ENCODE measurements at regions not wholly inside any gene's neighbourhood (a gene's known extent, or its start where the extent isn't known, plus 50 kb on each side); places are given as distances from the start of the nearest gene placed in this dataset.

- no peak for TF ChIP-seq CTCF (IDR thresholded peaks at IDR 0.05; ENCODE audit: control insufficient read depth, insufficient read depth, low read depth, low read length, missing control alignments)
- no peak for DNase-seq (ENCODE audit: low read depth)
- H3K4me3 ChIP-seq (ENCODE audit: control insufficient read depth, low read depth, low read length), result no peak overlapping the region
These were observed 103.4 kb upstream of the KLHL25 start for GRCh38 chr15:85897895-85898717.

GRCh38 chr15:85899927-85900326, 105.2 kb upstream of the KLHL25 start:
- H3K4me3 ChIP-seq (ENCODE audit: control insufficient read depth, low read depth, low read length), result no peak overlapping the region
- no peak for DNase-seq (ENCODE audit: low read depth)
- TF ChIP-seq CTCF (IDR thresholded peaks at IDR 0.05; ENCODE audit: control insufficient read depth, insufficient read depth, low read depth, low read length, missing control alignments), result no peak

GRCh38 chr15:85905751-85906450, 111.2 kb upstream of the KLHL25 start:
- DNase-seq (ENCODE audit: low read depth), result no peak
- no peak for TF ChIP-seq CTCF (IDR thresholded peaks at IDR 0.05; ENCODE audit: control insufficient read depth, insufficient read depth, low read depth, low read length, missing control alignments)
- H3K4me3 ChIP-seq (ENCODE audit: control insufficient read depth, low read depth, low read length), result no peak overlapping the region

GRCh38 chr15:85906640-85907039, 111.9 kb upstream of the KLHL25 start:
- DNase-seq (ENCODE audit: low read depth), result no peak
- H3K4me3 ChIP-seq (ENCODE audit: control insufficient read depth, low read depth, low read length), result no peak overlapping the region
- no peak for TF ChIP-seq CTCF (IDR thresholded peaks at IDR 0.05; ENCODE audit: control insufficient read depth, insufficient read depth, low read depth, low read length, missing control alignments)

GRCh38 chr15:85910834-85911233, 116.1 kb upstream of the KLHL25 start:
- H3K4me3 ChIP-seq (ENCODE audit: control insufficient read depth, low read depth, low read length), result no peak overlapping the region
- TF ChIP-seq CTCF (IDR thresholded peaks at IDR 0.05; ENCODE audit: control insufficient read depth, insufficient read depth, low read depth, low read length, missing control alignments), result no peak
- no peak for DNase-seq (ENCODE audit: low read depth)

GRCh38 chr15:85913461-85913860, 118.7 kb upstream of the KLHL25 start:
- DNase-seq (ENCODE audit: low read depth), result no peak
- no peak for TF ChIP-seq CTCF (IDR thresholded peaks at IDR 0.05; ENCODE audit: control insufficient read depth, insufficient read depth, low read depth, low read length, missing control alignments)

More at GRCh38 chr15:85913461-85913860, 118.7 kb upstream of the KLHL25 start:
- H3K4me3 ChIP-seq (ENCODE audit: control insufficient read depth, low read depth, low read length), result no peak overlapping the region
